ENCODE measurements at regions not wholly inside any gene's neighbourhood (a gene's known extent, or its start where the extent isn't known, plus 50 kb on each side); places are given as distances from the start of the nearest gene placed in this dataset.

DNA sequence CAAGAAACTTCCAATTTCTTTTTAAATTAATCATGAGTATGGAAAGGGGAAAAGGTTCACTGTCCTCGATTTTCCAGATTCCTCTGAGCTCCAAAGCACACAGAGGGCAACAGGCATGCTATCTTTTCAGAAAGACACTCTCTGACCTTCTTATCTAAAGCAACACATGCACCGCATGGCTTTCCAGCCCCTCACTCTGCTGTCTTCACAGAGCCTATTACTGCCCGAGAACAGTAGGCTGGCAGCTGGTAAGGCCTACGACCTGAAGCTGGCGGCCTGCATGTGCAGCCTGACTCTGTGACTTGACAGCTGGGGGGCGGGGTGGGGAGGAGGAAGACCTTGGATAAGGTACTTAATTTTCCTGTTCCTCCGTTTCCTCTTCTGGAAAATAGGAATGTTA lies 86.3 kb downstream of the ELOVL4 start:
- DNase-seq: no peak
- H3K27me3 ChIP-seq: no peaks in the 10 kb centered on the region
- H3K36me3 ChIP-seq: no peaks in the 10 kb centered on the region
- H3K4me3 ChIP-seq: no peak overlapping the region
- H3K9me3 ChIP-seq: no peaks in the 10 kb centered on the region
- H3K4me1 ChIP-seq: no peaks in the 10 kb centered on the region
- TF ChIP-seq, protein P1, sequence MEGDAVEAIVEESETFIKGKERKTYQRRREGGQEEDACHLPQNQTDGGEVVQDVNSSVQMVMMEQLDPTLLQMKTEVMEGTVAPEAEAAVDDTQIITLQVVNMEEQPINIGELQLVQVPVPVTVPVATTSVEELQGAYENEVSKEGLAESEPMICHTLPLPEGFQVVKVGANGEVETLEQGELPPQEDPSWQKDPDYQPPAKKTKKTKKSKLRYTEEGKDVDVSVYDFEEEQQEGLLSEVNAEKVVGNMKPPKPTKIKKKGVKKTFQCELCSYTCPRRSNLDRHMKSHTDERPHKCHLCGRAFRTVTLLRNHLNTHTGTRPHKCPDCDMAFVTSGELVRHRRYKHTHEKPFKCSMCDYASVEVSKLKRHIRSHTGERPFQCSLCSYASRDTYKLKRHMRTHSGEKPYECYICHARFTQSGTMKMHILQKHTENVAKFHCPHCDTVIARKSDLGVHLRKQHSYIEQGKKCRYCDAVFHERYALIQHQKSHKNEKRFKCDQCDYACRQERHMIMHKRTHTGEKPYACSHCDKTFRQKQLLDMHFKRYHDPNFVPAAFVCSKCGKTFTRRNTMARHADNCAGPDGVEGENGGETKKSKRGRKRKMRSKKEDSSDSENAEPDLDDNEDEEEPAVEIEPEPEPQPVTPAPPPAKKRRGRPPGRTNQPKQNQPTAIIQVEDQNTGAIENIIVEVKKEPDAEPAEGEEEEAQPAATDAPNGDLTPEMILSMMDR (IDR thresholded peaks at IDR 0.05): no peak
- intact Hi-C loops (cut with DNase I; ENCODE audit: low total_unique reads): no loop called here
- H3K27ac ChIP-seq: no peak overlapping the region

DNA sequence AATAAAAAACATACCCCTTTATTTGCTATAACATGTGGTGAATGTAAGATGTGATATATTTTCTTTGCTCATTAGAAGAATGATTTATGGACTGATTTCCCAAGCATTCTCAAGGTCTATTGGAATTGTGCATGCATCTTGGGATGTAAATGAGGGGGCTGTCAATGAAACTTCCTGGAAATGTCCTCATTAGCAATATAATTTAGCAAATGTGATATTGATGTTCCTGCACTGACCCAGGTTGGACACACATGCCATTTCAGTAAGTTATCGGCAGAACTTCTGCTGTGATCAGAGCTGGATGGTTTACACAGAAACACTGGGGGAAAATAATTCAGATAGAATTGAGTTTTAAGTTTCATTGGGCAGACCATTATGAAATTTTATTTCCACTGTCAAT lies 99.9 kb downstream of the ELOVL4 start:
- Histone ChIP-seq H3K27ac (no peak overlapping the region), H3K36me3 (no peaks in the 10 kb centered on the region), H3K4me1 (no peaks in the 10 kb centered on the region), H3K27me3 (no peaks in the 10 kb centered on the region), H3K9me3 (no peaks in the 10 kb centered on the region), H3K4me3 (no peak overlapping the region)
- TF ChIP-seq, protein P1 (IDR thresholded peaks at IDR 0.05): no peak
- intact Hi-C loops (cut with DNase I; ENCODE audit: low total_unique reads): no loop called here
- DNase-seq: no peak

DNA sequence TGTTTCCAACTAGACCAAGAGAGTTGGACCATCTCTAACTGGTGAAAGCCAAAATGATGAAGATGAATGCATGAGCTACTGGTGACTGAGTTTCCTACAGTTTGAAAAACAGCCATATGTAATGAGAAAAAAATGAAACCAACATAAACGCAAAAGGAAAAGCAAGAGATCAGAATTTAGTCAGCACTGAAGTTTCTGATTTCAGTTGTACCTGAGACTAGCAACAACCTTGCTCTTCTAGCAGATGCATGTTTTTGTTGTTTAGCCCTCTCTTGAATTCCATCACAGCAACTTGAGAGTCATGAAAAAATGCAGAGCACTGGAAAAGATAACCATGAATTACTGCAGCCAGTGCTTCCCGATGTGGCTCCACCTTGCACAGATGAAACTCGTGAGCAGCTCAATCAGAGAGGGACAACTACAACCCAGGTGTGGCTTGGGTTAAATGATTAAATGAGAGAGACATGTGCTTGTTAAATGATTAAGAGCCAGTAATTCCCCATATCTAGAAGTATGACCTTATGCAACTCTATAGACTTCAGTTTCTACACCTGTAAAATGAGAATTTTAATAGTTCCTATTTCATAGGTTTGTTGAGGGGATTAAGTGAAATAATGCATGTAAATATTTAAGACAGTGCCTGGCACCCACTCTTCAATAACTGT lies 104.8 kb downstream of the ELOVL4 start:
- Histone ChIP-seq H3K36me3 (no peaks in the 10 kb centered on the region), H3K4me3 (no peak overlapping the region), H3K4me1 (no peaks in the 10 kb centered on the region), H3K27me3 (no peaks in the 10 kb centered on the region), H3K9me3 (peaks cover 0 to 4% (median 0%) of the 10 kb centered on the region in 3 donors), H3K27ac (no peak overlapping the region)
- intact Hi-C loops (cut with DNase I; ENCODE audit: low total_unique reads): no loop called here
- DNase-seq: no peak
- TF ChIP-seq, protein P1 (IDR thresholded peaks at IDR 0.05): no peak

DNA sequence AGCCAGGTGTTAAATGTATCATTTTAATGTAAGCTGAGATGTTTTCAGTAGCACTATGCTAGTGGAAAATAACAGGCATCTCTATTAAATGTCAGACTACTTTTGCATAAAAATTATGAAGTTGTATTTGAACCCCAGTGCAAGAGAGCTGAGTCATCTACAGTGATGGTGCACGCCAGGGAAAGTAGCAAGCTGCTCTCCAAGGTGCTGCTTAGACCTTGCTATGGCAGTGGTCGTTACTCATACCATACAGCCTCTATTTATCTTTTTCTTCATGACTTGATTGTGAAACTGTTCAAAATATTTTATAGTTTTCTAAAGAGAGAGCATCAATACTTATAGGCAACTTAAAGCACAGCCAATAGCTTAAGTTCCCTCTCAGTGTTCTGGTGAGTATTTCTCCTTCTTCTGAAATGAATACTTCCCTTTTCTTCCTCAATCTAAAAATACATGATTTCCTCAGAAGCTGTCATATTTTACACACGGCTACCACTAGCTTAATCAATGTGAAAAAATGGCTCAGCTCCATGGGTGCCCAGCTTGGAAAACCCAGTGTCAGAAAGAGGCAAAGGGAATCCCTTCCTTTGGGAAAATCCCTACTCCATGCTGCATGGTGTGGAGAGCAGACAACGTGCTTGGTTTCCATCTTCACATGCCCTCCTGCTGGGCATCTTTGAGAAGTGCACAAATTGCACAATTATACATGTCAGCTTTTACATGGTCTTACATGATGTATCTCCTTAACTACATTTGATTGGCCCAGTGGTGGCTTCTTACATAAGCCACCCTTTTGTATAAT lies 105.6 kb downstream of the ELOVL4 start:
- TF ChIP-seq, protein P1 (IDR thresholded peaks at IDR 0.05): no peak
- no peaks in the 10 kb centered on the region for H3K27me3 ChIP-seq
- intact Hi-C loops (cut with DNase I; ENCODE audit: low total_unique reads): no loop called here
- peaks cover 0 to 4% (median 0%) of the 10 kb centered on the region in 3 donors for H3K9me3 ChIP-seq
- DNase-seq: no peak
- H3K4me3 ChIP-seq: no peak overlapping the region
- no peak overlapping the region for H3K27ac ChIP-seq
- no peaks in the 10 kb centered on the region for H3K4me1 ChIP-seq
- H3K36me3 ChIP-seq: no peaks in the 10 kb centered on the region

DNA sequence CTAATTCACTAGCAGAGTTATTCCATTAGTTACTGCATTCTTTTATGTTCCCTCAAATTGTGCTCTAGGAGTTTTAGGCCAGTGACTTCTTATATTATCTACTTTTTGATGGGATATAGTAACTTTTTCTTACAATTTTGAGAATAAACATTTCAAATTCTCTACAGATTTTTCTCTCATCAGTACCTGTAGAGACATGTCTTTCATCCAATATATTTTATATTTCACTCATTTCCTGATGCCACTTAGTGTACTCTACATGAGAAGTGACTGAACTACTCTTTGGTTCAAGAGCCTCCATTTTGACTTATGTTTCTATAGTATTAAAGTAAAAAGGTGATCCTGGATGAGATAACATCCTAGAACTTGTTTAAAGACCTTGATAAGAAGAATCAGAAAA lies 108.5 kb downstream of the ELOVL4 start:
- Histone ChIP-seq H3K27ac (no peak overlapping the region), H3K36me3 (no peaks in the 10 kb centered on the region), H3K4me1 (no peaks in the 10 kb centered on the region), H3K4me3 (no peak overlapping the region), H3K27me3 (no peaks in the 10 kb centered on the region), H3K9me3 (peaks cover 0 to 4% (median 0%) of the 10 kb centered on the region in 3 donors)
- no peak for DNase-seq
- intact Hi-C loops (cut with DNase I; ENCODE audit: low total_unique reads): no loop called here
- TF ChIP-seq, protein P1 (IDR thresholded peaks at IDR 0.05): no peak

Measured in tibial artery (tissue), 4 donors.